ENCODE measurements at regions not wholly inside any gene's neighbourhood (a gene's known extent, or its start where the extent isn't known, plus 50 kb on each side); places are given as distances from the start of the nearest gene placed in this dataset.
"Not testable (repeated sequence)": the region's sequence is repeated elsewhere in the genome, so short reads cannot be mapped to it uniquely, and the experiment has no call there.

DNA sequence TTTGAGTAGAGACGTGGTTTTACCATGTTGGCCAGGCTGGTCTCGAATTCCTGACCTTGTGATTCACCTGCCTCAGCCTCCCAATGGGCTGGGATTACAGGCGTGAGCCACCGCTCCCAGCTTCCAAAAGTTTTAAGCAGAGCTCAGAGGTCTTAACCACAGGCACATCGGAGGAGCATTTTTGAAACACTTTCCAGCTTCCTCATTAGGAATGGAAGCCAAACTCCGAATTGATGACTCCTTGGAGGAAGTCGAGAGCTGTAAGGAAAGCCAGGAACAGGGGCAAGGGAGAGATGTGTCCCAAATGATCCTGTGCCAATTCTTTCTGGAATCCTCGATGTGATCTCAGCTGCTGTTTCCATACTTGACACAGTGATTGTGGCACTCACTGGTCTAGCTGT lies 56.2 kb upstream of the CCZ1B start:
- not testable (repeated sequence) for H3K27me3 ChIP-seq, H3K4me1 ChIP-seq, H3K27ac ChIP-seq, H3K9me3 ChIP-seq, ATAC-seq, H3K4me3 ChIP-seq, H3K36me3 ChIP-seq
- 43 to 58% methylated on average over 1 to 5 of the region's 8 CpGs for WGBS, 2 donors (ENCODE audit: low coverage in 1 of 2)

DNA sequence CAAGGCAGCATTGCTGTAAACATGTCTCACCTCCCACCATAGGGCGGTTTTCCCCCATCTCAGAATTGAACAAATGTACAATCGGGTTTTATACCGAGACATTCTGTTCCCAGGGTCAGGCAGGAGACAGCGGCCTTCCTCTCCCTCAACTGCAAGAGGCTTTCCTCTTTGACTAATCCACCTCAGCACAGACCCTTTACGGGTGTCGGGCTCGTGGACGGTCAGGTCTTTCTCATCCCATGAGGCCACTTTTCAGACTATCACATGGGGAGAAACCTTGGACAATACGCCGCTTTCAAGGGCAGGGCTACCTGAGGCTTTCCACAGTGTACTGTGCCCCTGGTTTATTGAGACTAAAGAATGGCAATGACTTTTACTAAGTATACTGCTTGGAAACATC lies 57.7 kb upstream of the CCZ1B start:
- H3K27me3 ChIP-seq: peaks cover 15% of the 10 kb centered on the region
- not testable (repeated sequence) for ATAC-seq, H3K4me1 ChIP-seq, H3K27ac ChIP-seq, H3K4me3 ChIP-seq, H3K9me3 ChIP-seq, H3K36me3 ChIP-seq
- no CpG with 5 or more reads among the region's 10 CpGs for WGBS, 2 donors (ENCODE audit: low coverage in 1 of 2)

DNA sequence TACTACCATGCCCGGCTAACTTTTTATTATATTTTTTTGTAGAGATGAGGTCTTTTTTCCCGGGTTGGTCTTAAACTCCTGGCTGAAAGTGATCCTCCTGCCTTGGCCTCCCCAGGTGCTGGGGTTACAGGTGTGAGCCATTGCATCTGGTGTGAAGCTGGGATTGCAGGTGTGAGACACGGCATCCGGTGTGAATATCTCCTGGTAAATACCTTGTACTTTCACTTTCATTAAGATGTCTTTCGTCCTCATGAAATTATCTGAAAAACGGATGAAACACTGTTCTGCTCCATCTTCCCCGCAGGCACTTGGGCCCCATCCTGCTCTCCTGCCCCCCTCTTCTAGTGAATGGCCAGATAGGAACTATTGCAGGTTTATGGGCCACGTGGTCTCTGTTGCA lies 60.1 kb upstream of the CCZ1B start:
- Histone ChIP-seq H3K36me3 (no peaks in the 10 kb centered on the region), H3K4me3 (no peak overlapping the region), H3K27me3 (peaks cover 15% of the 10 kb centered on the region), H3K9me3 (no peaks in the 10 kb centered on the region), H3K4me1 (no peaks in the 10 kb centered on the region), H3K27ac (no peak overlapping the region)
- TF ChIP-seq EP300 (IDR thresholded peaks at IDR 0.05) (no peak), POLR2AphosphoS5 (IDR thresholded peaks at IDR 0.05) (no peak), POLR2A (IDR thresholded peaks at IDR 0.05) (no peak)
- TF ChIP-seq, protein P1, sequence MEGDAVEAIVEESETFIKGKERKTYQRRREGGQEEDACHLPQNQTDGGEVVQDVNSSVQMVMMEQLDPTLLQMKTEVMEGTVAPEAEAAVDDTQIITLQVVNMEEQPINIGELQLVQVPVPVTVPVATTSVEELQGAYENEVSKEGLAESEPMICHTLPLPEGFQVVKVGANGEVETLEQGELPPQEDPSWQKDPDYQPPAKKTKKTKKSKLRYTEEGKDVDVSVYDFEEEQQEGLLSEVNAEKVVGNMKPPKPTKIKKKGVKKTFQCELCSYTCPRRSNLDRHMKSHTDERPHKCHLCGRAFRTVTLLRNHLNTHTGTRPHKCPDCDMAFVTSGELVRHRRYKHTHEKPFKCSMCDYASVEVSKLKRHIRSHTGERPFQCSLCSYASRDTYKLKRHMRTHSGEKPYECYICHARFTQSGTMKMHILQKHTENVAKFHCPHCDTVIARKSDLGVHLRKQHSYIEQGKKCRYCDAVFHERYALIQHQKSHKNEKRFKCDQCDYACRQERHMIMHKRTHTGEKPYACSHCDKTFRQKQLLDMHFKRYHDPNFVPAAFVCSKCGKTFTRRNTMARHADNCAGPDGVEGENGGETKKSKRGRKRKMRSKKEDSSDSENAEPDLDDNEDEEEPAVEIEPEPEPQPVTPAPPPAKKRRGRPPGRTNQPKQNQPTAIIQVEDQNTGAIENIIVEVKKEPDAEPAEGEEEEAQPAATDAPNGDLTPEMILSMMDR (IDR thresholded peaks at IDR 0.05): no peak
- 58 to 68% methylated on average over 6 to 8 of the region's 8 CpGs for WGBS, 2 donors (ENCODE audit: low coverage in 1 of 2)
- no peak for ATAC-seq

DNA sequence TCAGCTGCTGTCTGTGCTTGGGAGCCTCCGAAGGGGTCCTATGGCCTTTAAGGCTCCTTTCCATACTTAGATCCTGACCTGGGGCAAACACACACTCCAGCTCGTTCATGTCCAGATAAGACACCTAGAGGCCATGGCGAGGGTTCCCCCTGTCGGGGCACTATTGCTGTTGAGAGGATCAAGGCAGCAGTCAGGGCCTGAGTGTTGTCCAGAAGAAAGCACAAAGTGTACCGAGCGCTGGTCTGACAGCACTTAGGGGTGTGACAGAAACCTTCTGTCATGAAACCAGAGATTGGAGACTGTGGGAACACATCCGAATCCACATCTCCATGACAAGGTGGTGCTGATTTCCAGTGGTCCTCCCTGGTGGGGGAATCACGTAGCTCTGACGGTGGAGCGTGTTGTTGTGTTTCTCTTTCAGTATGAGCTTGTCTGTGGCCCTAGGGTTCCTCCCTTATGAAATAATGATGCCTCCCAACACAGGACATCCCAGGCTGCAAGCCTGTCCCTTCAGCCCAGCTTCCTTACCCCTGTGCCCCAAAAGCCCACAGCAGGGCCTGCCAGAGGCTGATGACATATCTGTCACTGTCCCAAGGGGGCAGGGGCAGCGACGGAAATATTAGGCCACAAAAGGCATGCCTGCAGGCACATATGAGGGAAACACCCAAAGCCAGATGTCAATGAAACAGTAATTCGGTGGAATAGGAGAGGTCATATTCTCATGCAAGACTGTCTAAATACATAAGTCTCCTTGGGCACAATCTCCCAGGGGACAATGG lies 62.4 kb upstream of the CCZ1B start:
- not testable (repeated sequence) for H3K27ac ChIP-seq, ATAC-seq, H3K4me3 ChIP-seq, H3K36me3 ChIP-seq, H3K4me1 ChIP-seq, H3K9me3 ChIP-seq
- WGBS, 2 donors (ENCODE audit: low coverage in 1 of 2): 53 to 65% methylated on average over 2 to 5 of the region's 13 CpGs
- peaks cover 15% of the 10 kb centered on the region for H3K27me3 ChIP-seq

DNA sequence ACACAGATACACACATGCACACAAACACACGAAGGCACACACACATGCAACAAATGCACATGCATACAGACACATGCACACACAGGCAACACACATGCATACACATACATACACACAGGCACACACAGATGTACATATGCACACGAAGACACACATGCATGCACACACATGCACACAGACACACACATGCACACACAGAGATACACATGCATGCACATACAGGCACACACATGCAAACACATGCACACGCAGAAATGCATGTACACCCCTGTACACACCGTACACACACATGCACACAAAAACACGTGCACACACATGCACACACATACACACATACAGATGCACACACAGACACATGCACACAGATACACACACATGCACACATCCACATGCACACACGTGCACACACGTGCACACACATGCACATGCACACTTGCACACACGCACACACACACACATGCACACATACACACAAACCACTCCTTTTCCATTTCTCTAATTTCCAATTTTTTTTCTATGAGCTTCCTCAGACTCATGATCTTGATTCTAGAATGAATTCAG lies 63.3 kb upstream of the CCZ1B start:
- H3K27ac ChIP-seq: no peak overlapping the region
- no peaks in the 10 kb centered on the region for H3K9me3 ChIP-seq
- no peaks in the 10 kb centered on the region for H3K4me1 ChIP-seq
- no peak for ATAC-seq
- H3K36me3 ChIP-seq: no peaks in the 10 kb centered on the region
- 78 to 86% methylated on average over 6 to 8 of the region's 8 CpGs for WGBS, 2 donors (ENCODE audit: low coverage in 1 of 2)
- H3K4me3 ChIP-seq: no peak overlapping the region
- TF ChIP-seq EP300 (IDR thresholded peaks at IDR 0.05) (no peak), POLR2A (IDR thresholded peaks at IDR 0.05) (no peak), POLR2AphosphoS5 (IDR thresholded peaks at IDR 0.05) (no peak)
- TF ChIP-seq, protein P1 (IDR thresholded peaks at IDR 0.05): no peak
- H3K27me3 ChIP-seq: peaks cover 15% of the 10 kb centered on the region

DNA sequence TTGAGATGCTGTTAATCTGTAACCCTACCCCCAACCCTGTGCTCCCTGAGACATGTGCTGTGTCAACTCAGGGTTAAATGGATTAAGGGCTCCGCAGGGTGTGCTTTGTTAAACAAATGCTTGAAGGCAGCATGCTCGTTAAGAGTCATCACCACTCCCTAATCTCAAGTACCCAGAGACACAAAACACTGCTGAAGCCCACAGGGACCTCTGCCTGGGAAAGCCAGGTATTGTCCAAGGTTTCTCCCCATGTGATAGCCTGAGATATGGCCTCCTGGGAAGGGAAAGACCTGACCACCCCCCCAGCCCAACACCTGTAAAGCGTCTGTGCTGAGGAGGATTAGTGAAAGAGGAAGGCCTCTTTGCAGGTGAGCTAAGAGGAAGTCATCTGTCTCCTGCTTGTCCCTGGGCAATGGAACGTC lies 76.0 kb upstream of the CCZ1B start:
- not testable (repeated sequence) for H3K4me3 ChIP-seq, ATAC-seq, H3K36me3 ChIP-seq, H3K27ac ChIP-seq, H3K4me1 ChIP-seq, H3K9me3 ChIP-seq, H3K27me3 ChIP-seq
- 13 to 17% methylated on average over 1 of the region's 4 CpGs for WGBS, 2 donors (ENCODE audit: low coverage in 1 of 2)

DNA sequence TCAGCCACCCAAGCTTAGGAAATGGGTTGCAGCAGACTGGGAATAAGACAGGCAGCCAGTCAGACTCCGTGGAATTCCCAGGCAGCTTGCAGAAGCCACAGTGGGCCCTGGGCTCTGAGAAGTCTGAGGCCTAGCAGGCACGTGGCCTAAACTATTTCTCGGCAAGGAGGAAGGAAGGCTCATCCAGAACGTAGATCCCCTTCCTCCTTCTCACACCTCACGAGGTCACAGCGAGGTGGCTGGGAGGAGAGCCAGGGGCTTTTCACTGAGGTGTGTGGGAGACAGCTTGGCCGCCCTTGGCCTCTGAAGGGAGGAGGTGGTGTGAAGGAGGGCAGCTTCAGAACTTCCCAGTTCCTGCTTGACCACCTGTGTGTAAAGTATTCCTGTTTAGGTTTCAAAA lies 77.2 kb upstream of the CCZ1B start:
- not testable (repeated sequence) for ATAC-seq, H3K4me1 ChIP-seq, H3K9me3 ChIP-seq, H3K27me3 ChIP-seq, H3K27ac ChIP-seq, H3K36me3 ChIP-seq, H3K4me3 ChIP-seq
- WGBS, 2 donors (ENCODE audit: low coverage in 1 of 2): 27 to 50% methylated on average over 2 to 4 of the region's 7 CpGs

DNA sequence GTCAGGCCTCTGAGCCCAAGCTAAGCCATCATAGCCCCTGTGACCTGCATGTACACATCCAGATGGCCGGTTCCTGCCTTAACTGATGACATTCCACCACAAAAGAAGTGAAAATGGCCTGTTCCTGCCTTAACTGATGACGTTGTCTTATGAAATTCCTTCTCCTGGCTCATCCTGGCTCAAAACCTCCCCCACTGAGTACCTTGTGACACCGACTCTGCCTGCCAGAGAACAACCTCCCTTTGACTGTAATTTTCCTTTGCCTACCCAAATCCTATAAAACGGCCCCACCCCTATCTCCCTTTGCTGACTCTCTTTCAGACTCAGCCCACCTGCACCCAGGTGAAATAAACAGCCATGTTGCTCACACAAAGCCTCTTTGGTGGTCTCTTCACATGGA lies 77.7 kb upstream of the CCZ1B start:
- not testable (repeated sequence) for H3K27ac ChIP-seq, H3K36me3 ChIP-seq, H3K9me3 ChIP-seq, H3K4me3 ChIP-seq, ATAC-seq, H3K27me3 ChIP-seq, H3K4me1 ChIP-seq
- WGBS, 2 donors (ENCODE audit: low coverage in 1 of 2): 70% methylated on average over 2 of the region's 4 CpGs; no CpG with 5 or more reads in 1 of the 2 donors

Data from gastroesophageal sphincter (tissue), 4 donors.